ENCODE measurements at regions not wholly inside any gene's neighbourhood (a gene's known extent, or its start where the extent isn't known, plus 50 kb on each side); places are given as distances from the start of the nearest gene placed in this dataset.
"Not testable (repeated sequence)": the region's sequence is repeated elsewhere in the genome, so short reads cannot be mapped to it uniquely, and the experiment has no call there.

DNA sequence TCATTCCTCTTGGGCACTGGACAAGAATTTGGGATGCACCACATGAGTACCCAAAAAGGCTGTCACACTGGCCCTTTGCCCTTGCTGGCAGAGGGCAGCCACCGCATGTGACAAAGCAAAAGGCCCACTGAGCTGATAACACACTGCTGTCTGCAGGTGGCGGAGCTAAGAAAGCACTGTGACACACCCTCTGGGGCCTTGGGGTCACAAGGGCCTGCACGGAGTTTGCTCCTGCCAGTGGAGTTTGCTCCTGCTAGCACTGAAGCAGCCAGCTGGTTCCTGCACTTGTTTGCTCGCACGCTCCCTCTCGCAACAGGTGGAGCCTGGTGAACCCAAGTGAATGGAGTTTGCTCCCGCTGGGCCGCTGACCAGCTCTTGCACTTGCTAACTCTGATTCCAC lies 132.6 kb downstream of the LCA5 start:
- no peak overlapping the region for H3K27ac ChIP-seq
- H3K27me3 ChIP-seq, result no peaks in the 10 kb centered on the region
- ATAC-seq (ENCODE audit: low FRiP score in 2 of 2) (no peak), DNase-seq (peak in 1 of 2 donors; percentile 27)
- no peak overlapping the region for H3K4me3 ChIP-seq
- H3K4me1 ChIP-seq, result peaks cover 0 to 9% (median 0%) of the 10 kb centered on the region in 4 donors
- no peaks in the 10 kb centered on the region for H3K36me3 ChIP-seq
- WGBS, 2 donors, result 90 to 97% methylated on average over 7 to 8 of the region's 8 CpGs
- no peak for TF ChIP-seq POLR2AphosphoS5 (IDR thresholded peaks at IDR 0.05)
- TF ChIP-seq, protein P1, sequence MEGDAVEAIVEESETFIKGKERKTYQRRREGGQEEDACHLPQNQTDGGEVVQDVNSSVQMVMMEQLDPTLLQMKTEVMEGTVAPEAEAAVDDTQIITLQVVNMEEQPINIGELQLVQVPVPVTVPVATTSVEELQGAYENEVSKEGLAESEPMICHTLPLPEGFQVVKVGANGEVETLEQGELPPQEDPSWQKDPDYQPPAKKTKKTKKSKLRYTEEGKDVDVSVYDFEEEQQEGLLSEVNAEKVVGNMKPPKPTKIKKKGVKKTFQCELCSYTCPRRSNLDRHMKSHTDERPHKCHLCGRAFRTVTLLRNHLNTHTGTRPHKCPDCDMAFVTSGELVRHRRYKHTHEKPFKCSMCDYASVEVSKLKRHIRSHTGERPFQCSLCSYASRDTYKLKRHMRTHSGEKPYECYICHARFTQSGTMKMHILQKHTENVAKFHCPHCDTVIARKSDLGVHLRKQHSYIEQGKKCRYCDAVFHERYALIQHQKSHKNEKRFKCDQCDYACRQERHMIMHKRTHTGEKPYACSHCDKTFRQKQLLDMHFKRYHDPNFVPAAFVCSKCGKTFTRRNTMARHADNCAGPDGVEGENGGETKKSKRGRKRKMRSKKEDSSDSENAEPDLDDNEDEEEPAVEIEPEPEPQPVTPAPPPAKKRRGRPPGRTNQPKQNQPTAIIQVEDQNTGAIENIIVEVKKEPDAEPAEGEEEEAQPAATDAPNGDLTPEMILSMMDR (IDR thresholded peaks at IDR 0.05), result no peak
- no peak for TF ChIP-seq POLR2A (IDR thresholded peaks at IDR 0.05)
- no peak for TF ChIP-seq EP300 (IDR thresholded peaks at IDR 0.05)
- H3K9me3 ChIP-seq, result no peaks in the 10 kb centered on the region

DNA sequence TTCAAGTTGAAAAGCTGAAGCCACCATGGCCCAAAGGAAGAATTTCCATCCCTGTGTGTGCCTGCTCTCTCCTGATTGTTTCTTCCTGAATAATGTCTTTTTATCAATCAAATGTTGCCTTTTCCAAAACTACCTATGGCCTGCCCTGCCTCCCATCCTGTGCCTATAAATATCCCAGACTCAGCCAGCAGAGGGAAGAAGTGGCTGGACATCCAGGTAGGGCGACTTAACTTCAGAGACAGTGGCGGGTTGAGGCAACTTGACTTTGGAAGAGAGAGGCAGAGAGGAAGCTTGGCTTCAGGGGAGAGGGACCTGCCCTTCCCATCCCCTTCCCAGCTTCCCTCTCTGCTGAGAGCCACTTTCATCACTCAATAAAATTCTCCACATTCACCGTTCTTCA lies 133.0 kb downstream of the LCA5 start:
- ATAC-seq (ENCODE audit: low FRiP score in 2 of 2) (no peak), DNase-seq (no peak)
- 93 to 96% methylated on average over 3 of the region's 3 CpGs for WGBS, 2 donors
- TF ChIP-seq POLR2A (IDR thresholded peaks at IDR 0.05) (no peak), POLR2AphosphoS5 (IDR thresholded peaks at IDR 0.05) (no peak), EP300 (IDR thresholded peaks at IDR 0.05) (no peak)
- TF ChIP-seq, protein P1 (IDR thresholded peaks at IDR 0.05), result no peak
- H3K27me3 ChIP-seq, result no peaks in the 10 kb centered on the region
- no peak overlapping the region for H3K27ac ChIP-seq
- H3K36me3 ChIP-seq, result no peaks in the 10 kb centered on the region
- H3K9me3 ChIP-seq, result no peaks in the 10 kb centered on the region
- H3K4me1 ChIP-seq, result peaks cover 0 to 8% (median 0%) of the 10 kb centered on the region in 4 donors
- no peak overlapping the region for H3K4me3 ChIP-seq

DNA sequence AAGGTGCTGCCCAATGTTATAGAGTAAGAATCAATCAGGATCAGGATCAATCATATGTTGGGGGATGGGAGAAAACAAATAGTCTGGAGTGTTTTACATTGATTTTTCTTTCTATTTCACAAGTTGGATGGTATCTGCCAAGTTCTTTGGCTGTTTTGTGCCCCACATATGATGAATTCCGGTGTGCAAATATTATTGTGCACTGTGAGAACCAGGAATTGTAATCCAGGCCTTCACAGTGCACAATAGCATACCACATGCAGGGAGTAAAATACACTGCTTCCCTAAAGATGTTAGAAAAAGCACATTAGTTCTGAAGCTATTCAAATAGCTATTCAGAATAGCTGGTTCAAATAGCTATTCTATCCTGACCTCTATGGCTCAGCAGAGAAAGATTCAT lies 133.7 kb downstream of the LCA5 start:
- Histone ChIP-seq H3K4me1 (peaks cover 0 to 1% (median 0%) of the 10 kb centered on the region in 4 donors), H3K4me3 (no peak overlapping the region), H3K9me3 (no peaks in the 10 kb centered on the region), H3K36me3 (no peaks in the 10 kb centered on the region), H3K27me3 (no peaks in the 10 kb centered on the region), H3K27ac (no peak overlapping the region)
- DNase-seq (no peak), ATAC-seq (ENCODE audit: low FRiP score in 2 of 2) (no peak)
- WGBS, 2 donors, result 53 to 95% methylated on average over 1 of the region's 1 CpG
- TF ChIP-seq, protein P1 (IDR thresholded peaks at IDR 0.05), result no peak
- TF ChIP-seq EP300 (IDR thresholded peaks at IDR 0.05) (no peak), POLR2A (IDR thresholded peaks at IDR 0.05) (no peak), POLR2AphosphoS5 (IDR thresholded peaks at IDR 0.05) (no peak)

DNA sequence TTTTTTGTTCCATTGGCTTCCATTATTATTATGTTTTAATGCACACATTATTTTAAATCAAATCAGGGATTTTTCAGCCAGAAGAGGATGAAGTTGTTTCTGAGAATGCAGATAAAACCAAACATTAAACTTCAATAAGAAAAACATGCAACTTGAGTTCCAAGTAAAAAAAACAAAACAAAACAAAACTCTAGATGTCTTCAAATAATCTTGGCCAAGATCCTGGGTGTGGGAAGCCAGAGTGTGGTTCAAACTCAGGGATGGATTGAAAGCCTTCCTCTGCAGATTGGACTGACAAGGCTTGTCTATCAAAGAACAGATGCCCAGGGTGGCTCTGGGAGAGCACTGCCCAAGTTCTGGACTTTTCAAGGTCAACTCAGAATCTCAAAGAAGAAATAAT lies 134.1 kb downstream of the LCA5 start:
- no peak for DNase-seq
- Histone ChIP-seq H3K4me1 (no peaks in the 10 kb centered on the region), H3K9me3 (no peaks in the 10 kb centered on the region), H3K27ac (no peak overlapping the region), H3K36me3 (no peaks in the 10 kb centered on the region), H3K27me3 (no peaks in the 10 kb centered on the region), H3K4me3 (no peak overlapping the region)
- no peak for ATAC-seq (ENCODE audit: low FRiP score in 2 of 2)
- no peak for TF ChIP-seq POLR2AphosphoS5 (IDR thresholded peaks at IDR 0.05)
- TF ChIP-seq EP300 (IDR thresholded peaks at IDR 0.05), result no peak

DNA sequence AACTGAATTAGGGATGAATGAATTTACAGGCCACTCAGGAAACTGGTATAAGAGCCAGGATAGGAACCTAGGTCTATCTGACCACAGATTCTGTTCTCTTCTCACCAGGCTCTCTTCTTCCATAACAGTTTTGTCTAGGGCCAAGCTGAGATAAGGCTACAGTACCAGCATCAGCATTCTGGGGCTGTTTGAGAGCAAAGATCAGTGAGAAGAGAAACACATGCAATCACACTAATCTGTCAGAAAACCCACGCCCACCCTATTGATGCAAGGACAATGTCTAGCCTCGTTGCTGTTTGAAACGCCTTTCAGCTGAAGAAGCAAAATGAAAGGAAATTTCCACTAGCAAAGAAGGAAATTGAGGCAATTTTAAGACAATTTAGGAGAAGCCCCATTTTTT lies 137.7 kb downstream of the LCA5 start:
- WGBS, 2 donors, result 80 to 87% methylated on average over 3 of the region's 3 CpGs
- Histone ChIP-seq H3K36me3 (no peaks in the 10 kb centered on the region), H3K4me1 (no peaks in the 10 kb centered on the region)

DNA sequence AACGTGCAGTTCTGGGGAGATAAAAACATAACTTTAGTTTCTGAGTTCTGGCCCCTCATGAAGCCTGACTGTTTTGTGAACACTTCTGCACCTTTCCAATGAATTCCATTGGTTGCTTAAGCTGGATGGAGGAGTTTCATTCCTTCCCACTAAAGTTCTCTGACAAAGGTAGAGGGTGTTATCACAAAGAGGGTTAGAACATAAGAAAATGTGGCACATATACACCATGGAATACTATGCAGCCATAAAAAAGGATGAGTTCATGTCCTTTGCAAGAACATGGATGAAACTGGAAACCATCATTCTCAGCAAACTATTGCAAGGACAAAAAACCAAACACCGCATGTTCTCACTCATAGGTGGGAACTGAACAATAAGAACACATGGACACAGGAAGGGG lies 138.6 kb downstream of the LCA5 start:
- WGBS, 2 donors, result 72 to 94% methylated on average over 2 of the region's 2 CpGs
- not testable (repeated sequence) for H3K36me3 ChIP-seq; H3K27me3 ChIP-seq; H3K9me3 ChIP-seq; H3K4me1 ChIP-seq; ATAC-seq (ENCODE audit: low FRiP score in 2 of 2); DNase-seq; H3K27ac ChIP-seq; H3K4me3 ChIP-seq

More for the DNA sequence above, 137.7 kb downstream of the LCA5 start:
- Histone ChIP-seq H3K9me3 (no peaks in the 10 kb centered on the region), H3K27ac (no peak overlapping the region), H3K27me3 (no peaks in the 10 kb centered on the region), H3K4me3 (no peak overlapping the region)
- ATAC-seq (ENCODE audit: low FRiP score in 2 of 2), result no peak
- DNase-seq, result no peak
- TF ChIP-seq POLR2A (IDR thresholded peaks at IDR 0.05) (no peak), POLR2AphosphoS5 (IDR thresholded peaks at IDR 0.05) (no peak), EP300 (IDR thresholded peaks at IDR 0.05) (no peak)
- TF ChIP-seq, protein P1 (IDR thresholded peaks at IDR 0.05), result no peak
